Vagina (tissue), 2 donors: ENCODE measurements at regions not wholly inside any gene's neighbourhood (a gene's known extent, or its start where the extent isn't known, plus 50 kb on each side); places are given as distances from the start of the nearest gene placed in this dataset.
"Not testable (repeated sequence)": the region's sequence is repeated elsewhere in the genome, so short reads cannot be mapped to it uniquely, and the experiment has no call there.

Source experiments
- POLR2A ChIP-seq, 2 donors: fragments of 450-650 bp; IDR thresholded peaks; one replicate each; pipeline ENCODE4 v1.6.1; 2017; ENCODE audit warnings: antibody characterized with exemption in 2 of 2, mild to moderate bottlenecking in 2 of 2, moderate library complexity in 2 of 2
- POLR2AphosphoS5 ChIP-seq, 2 donors: sonication (generic); formaldehyde crosslinking; IDR thresholded peaks; one replicate each; pipeline ENCODE4 v1.9.0; 2017; ENCODE audit warnings: antibody characterized with exemption in 2 of 2, mild to moderate bottlenecking in 2 of 2, low read depth in 1 of 2; ENCODE audit not compliant: insufficient read depth in 1 of 2
- TF ChIP-seq, protein P1 (sequence below), 3 experiments: fragments of 450-650 bp in 2 of 3; fragments of 200-600 bp in 1 of 3; sonication (generic) in 1 of 3; IDR thresholded peaks; one replicate each; pipeline ENCODE4 v1.5.1; 2017 to 2019; ENCODE audit warnings: antibody characterized with exemption in 3 of 3, mild to moderate bottlenecking in 2 of 3, moderate library complexity in 2 of 3

DNA sequence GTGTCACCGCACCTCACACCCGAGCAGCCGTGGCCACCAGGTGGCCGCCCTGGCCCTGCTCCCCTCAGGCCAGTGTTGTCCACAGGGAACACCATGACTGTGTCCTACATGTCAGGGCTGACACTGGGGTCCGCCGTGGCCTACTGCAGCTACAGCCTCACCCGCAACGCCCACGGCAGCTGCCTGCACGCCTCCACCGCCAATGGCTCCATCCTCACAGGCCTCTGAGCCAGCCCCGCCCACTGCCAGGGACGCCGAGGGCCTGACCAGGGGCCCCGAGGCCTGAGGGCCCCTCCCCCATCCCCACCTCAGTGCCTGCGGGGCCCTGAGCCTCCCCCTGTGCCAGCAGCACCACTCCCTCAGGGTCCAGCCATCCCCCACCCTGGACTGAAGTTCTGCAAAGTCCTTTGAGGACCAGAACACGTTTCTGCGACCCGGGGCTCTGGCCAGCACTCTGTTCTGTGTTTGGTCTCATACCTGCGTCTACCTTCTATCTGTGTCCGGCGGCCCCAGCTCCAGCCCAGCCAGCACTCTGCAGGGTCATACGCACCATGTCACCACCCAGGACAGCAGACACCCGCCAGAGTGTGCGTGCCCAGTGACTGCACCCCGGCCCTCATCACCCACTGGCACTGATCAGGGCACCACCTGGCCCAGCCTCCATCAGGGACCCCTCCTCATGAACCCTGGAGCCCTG lies 436.1 kb upstream of the ZNF722 start:
- not testable (repeated sequence) for TF ChIP-seq POLR2A (IDR thresholded peaks at IDR 0.05); POLR2AphosphoS5 (IDR thresholded peaks at IDR 0.05; ENCODE audit: insufficient read depth in 1 of 2, low read depth in 1 of 2)
- TF ChIP-seq, protein P1, sequence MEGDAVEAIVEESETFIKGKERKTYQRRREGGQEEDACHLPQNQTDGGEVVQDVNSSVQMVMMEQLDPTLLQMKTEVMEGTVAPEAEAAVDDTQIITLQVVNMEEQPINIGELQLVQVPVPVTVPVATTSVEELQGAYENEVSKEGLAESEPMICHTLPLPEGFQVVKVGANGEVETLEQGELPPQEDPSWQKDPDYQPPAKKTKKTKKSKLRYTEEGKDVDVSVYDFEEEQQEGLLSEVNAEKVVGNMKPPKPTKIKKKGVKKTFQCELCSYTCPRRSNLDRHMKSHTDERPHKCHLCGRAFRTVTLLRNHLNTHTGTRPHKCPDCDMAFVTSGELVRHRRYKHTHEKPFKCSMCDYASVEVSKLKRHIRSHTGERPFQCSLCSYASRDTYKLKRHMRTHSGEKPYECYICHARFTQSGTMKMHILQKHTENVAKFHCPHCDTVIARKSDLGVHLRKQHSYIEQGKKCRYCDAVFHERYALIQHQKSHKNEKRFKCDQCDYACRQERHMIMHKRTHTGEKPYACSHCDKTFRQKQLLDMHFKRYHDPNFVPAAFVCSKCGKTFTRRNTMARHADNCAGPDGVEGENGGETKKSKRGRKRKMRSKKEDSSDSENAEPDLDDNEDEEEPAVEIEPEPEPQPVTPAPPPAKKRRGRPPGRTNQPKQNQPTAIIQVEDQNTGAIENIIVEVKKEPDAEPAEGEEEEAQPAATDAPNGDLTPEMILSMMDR (IDR thresholded peaks at IDR 0.05), result not testable (repeated sequence)
